GM12878 (cell line): ENCODE measurements at regions not wholly inside any gene's neighbourhood (a gene's known extent, or its start where the extent isn't known, plus 50 kb on each side); places are given as distances from the start of the nearest gene placed in this dataset.

ENCODE experiments used
- ATAC-seq: fragments of 200-7000 bp; cut with Tn5 transposase; 3 replicates; pipeline ENCODE4 v1.9.1; 2020; ENCODE audit warnings: mild to moderate bottlenecking, moderate library complexity
- BruUV-seq: library from RNA; stranded (reverse); fragments of 400-500 nt; replicated peaks from 2 replicates; lab custom pipeline; 2021; lab: Mats Ljungman, UMichigan
- CTCF ChIA-PET: fragments of 300-600 bp; sonication (Branson Sonifier 250); formaldehyde crosslinking; extraction: SDS; loops from one replicate; lab custom pipeline; 2021; ENCODE audit warnings: inconsistent platforms; lab: Yijun Ruan, JAX
- POLR2A ChIA-PET: fragments of 350-600 bp; formaldehyde crosslinking; extraction: SDS; loops from one replicate; lab custom pipeline; 2021; ENCODE audit warnings: inconsistent platforms; lab: Charles Lee
- RAD21 ChIA-PET: fragments of 300-600 bp; sonication (Branson Sonifier 250); formaldehyde crosslinking; loops from one replicate; lab custom pipeline; 2023; ENCODE audit warnings: antibody characterized with exemption; ENCODE audit not compliant: unreplicated experiment; lab: Charles Lee
- SMC1A ChIA-PET: fragments of 300-600 bp; sonication (Branson Sonifier 250); formaldehyde crosslinking; loops from one replicate; lab custom pipeline; 2023; ENCODE audit not compliant: unreplicated experiment, uncharacterized antibody; lab: Charles Lee
- DNase-seq: peaks from one replicate; pipeline ENCODE4 v3.0.0-alpha.2; 2011; ENCODE audit warnings: low read depth, low spot score
- FAIRE-seq: peaks from 3 replicates; lab custom pipeline; 2011; peaks lifted over from hg19 to GRCh38; lab: Jason Lieb, UNC
- H2AFZ ChIP-seq: 2 replicates; pipeline ENCODE4 v1.6.0; 2011; ENCODE audit warnings: low read depth, low read length, control low read depth; ENCODE audit not compliant: control insufficient read depth
- H3K27ac ChIP-seq: 2 replicates; pipeline ENCODE4 v1.5.1; 2011; ENCODE audit warnings: control low read depth; ENCODE audit not compliant: control insufficient read depth, insufficient read depth
- H3K27me3 ChIP-seq, 2 experiments: replicated peaks in 1 of 2; 2 replicates each; pipeline versions ENCODE4 v1.6.0 to v1.6.1; 2011; ENCODE audit warnings: low read length in 1 of 2; ENCODE audit not compliant: control insufficient read depth in 2 of 2, insufficient read depth in 2 of 2
- H3K36me3 ChIP-seq, 2 experiments: 2 replicates each; pipeline ENCODE4 v1.5.1; 2011; ENCODE audit warnings: low read length in 1 of 2; ENCODE audit not compliant: control insufficient read depth in 2 of 2, insufficient read depth in 2 of 2
- H3K4me1 ChIP-seq: 2 replicates; pipeline ENCODE4 v1.6.1; 2011; ENCODE audit warnings: mild to moderate bottlenecking, low read length, moderate library complexity, mixed read lengths; ENCODE audit not compliant: control insufficient read depth, insufficient read depth
- H3K4me2 ChIP-seq: 2 replicates; pipeline ENCODE4 v1.6.0; 2011; ENCODE audit warnings: control low read depth; ENCODE audit not compliant: control insufficient read depth, insufficient read depth
- H3K4me3 ChIP-seq: fragments of 200-600 bp; sonication (generic); 2 replicates; pipeline ENCODE4 v1.5.1; 2016
- H3K79me2 ChIP-seq: 2 replicates; pipeline ENCODE4 v1.6.0; 2011; ENCODE audit warnings: low read length; ENCODE audit not compliant: control insufficient read depth, insufficient read depth
- H3K9ac ChIP-seq: 2 replicates; pipeline ENCODE4 v1.8.0; 2011; ENCODE audit warnings: low read length, control low read depth, mixed read lengths; ENCODE audit not compliant: control insufficient read depth, insufficient read depth
- H3K9me3 ChIP-seq: replicated peaks from 3 replicates; pipeline ENCODE4 v1.5.1; 2011; ENCODE audit warnings: mild to moderate bottlenecking, low read length; ENCODE audit not compliant: control insufficient read depth, insufficient read depth
- H4K20me1 ChIP-seq: 2 replicates; pipeline ENCODE4 v1.6.0; 2011; ENCODE audit not compliant: control insufficient read depth, insufficient read depth
- ATF2 ChIP-seq: IDR thresholded peaks from 2 replicates; pipeline ENCODE4 v1.6.1; 2012; ENCODE audit warnings: low read length, inconsistent platforms
- BMI1 ChIP-seq: fragments of 450-650 bp; IDR thresholded peaks from 2 replicates; pipeline ENCODE4 v1.6.1; 2016; ENCODE audit warnings: mild to moderate bottlenecking, moderate library complexity, borderline replicate concordance
- CEBPZ ChIP-seq: fragments of 150-350 bp; IDR thresholded peaks from 2 replicates; pipeline ENCODE4 v1.6.1; 2016; ENCODE audit warnings: low read depth, low read length
- FOXK2 ChIP-seq: fragments of 450-650 bp; IDR thresholded peaks from 2 replicates; pipeline ENCODE4 v1.6.1; 2017; ENCODE audit warnings: mild to moderate bottlenecking, moderate library complexity
- NRF1 ChIP-seq: conservative IDR thresholded peaks from 2 replicates; pipeline ENCODE4 v1.6.1; 2011; ENCODE audit warnings: mild to moderate bottlenecking, low read depth, low read length, improper control_type of control experiment
- PML ChIP-seq: IDR thresholded peaks from 2 replicates; pipeline ENCODE4 v1.6.1; 2012; ENCODE audit warnings: low read length, inconsistent platforms
- POU2F2 ChIP-seq: IDR thresholded peaks from 3 replicates; pipeline ENCODE4 v1.6.1; 2011; ENCODE audit warnings: low read depth, mild to moderate bottlenecking, low read length, borderline replicate concordance
- RAD51 ChIP-seq: fragments of 450-650 bp; IDR thresholded peaks from 2 replicates; pipeline ENCODE4 v1.6.1; 2016; ENCODE audit warnings: moderate library complexity, mild to moderate bottlenecking, inconsistent platforms
- SMAD1 ChIP-seq: fragments of 450-650 bp; IDR thresholded peaks from 2 replicates; pipeline ENCODE4 v1.6.1; 2018; ENCODE audit warnings: mild to moderate bottlenecking, low read depth; ENCODE audit not compliant: partially characterized antibody
- SPI1 ChIP-seq: IDR thresholded peaks from 2 replicates; pipeline ENCODE4 v1.6.1; 2011; ENCODE audit warnings: low read depth, mild to moderate bottlenecking, low read length, moderate library complexity, borderline replicate concordance; ENCODE audit not compliant: insufficient read depth
- STAT1 ChIP-seq: fragments of 450-650 bp; conservative IDR thresholded peaks from 2 replicates; pipeline ENCODE4 v1.6.1; 2014; ENCODE audit warnings: antibody characterized with exemption, mild to moderate bottlenecking
- SUZ12 ChIP-seq: fragments of 200-600 bp; sonication (generic); IDR thresholded peaks from one replicate; pipeline ENCODE4 v1.6.1; 2018; ENCODE audit warnings: antibody characterized with exemption, mild to moderate bottlenecking; ENCODE audit not compliant: unreplicated experiment
- ZNF207 ChIP-seq: fragments of 450-650 bp; IDR thresholded peaks from 2 replicates; pipeline ENCODE4 v1.6.1; 2014; ENCODE audit warnings: antibody characterized with exemption, mild to moderate bottlenecking, borderline replicate concordance
- ZNF217 ChIP-seq: fragments of 450-650 bp; IDR thresholded peaks from 2 replicates; pipeline ENCODE4 v1.6.1; 2017; ENCODE audit warnings: antibody characterized with exemption, mild to moderate bottlenecking
- ZNF384 ChIP-seq: IDR thresholded peaks from 2 replicates; pipeline ENCODE4 v1.6.1; 2012; ENCODE audit warnings: low read depth, mild to moderate bottlenecking, low read length, improper control_type of control experiment, borderline replicate concordance
- ZSCAN29 ChIP-seq: fragments of 450-650 bp; IDR thresholded peaks from 2 replicates; pipeline ENCODE4 v1.6.1; 2017; ENCODE audit warnings: mild to moderate bottlenecking, moderate library complexity
- WGBS: methylation state at CpG from one replicate; pipeline ENCODE4 v1.1.6; 2016; ENCODE audit warnings: low lambda C conversion rate; ENCODE audit not compliant: insufficient replicate concordance, insufficient coverage; ENCODE audit errors: missing lambda C conversion rate; 5-methylcytosine and 5-hydroxymethylcytosine counted together
- in situ Hi-C: fragments of 300-500 bp; cut with MboI; formaldehyde crosslinking; loops from 9 replicates; pipeline ENCODE4 v1.14.3; 2018; ENCODE audit warnings: mixed read lengths
- intact Hi-C: fragments of 100-400 bp; cut with micrococcal nuclease; formaldehyde crosslinking; loops from one replicate; pipeline ENCODE4 v1.14.2; 2022; ENCODE audit not compliant: unreplicated experiment
- TF ChIP-seq, protein P1 (sequence below): IDR thresholded peaks from 2 replicates; pipeline ENCODE4 v1.6.1; 2012; ENCODE audit warnings: improper control_type of control experiment, low read depth, low read length; ENCODE audit not compliant: insufficient replicate concordance

- no peaks in the 10 kb centered on the region for H3K9me3 ChIP-seq
- FAIRE-seq (no peak), ATAC-seq (no peak), DNase-seq (no peak)
- no peaks in the 10 kb centered on the region for H3K4me1 ChIP-seq
- no peak overlapping the region for H3K9ac ChIP-seq
- no peak overlapping the region for H3K4me3 ChIP-seq
- no TSS peak for BruUV-seq
- 8% methylated on average over 3 of the region's 3 CpGs for WGBS
- POLR2A ChIA-PET: no interaction called here
- SMC1A ChIA-PET: no interaction called here
- H3K36me3 ChIP-seq: no peaks in the 10 kb centered on the region
- in situ Hi-C loops: no loop called here
- no peak overlapping the region for H3K27ac ChIP-seq
- H3K27me3 ChIP-seq: no peaks in the 10 kb centered on the region
- H4K20me1 ChIP-seq: no peaks in the 10 kb centered on the region
- H3K79me2 ChIP-seq: no peaks in the 10 kb centered on the region
- no peak overlapping the region for H3K4me2 ChIP-seq
- CTCF ChIA-PET: no interaction called here
- intact Hi-C loops: no loop called here
- RAD21 ChIA-PET: no interaction called here
- H2AFZ ChIP-seq: no peak overlapping the region
- TF ChIP-seq ZNF384 (no peak), SMAD1 (no peak), SUZ12 (no peak), RAD51 (no peak), PML (no peak), SPI1 (no peak), CEBPZ (no peak), FOXK2 (no peak), ZNF207 (no peak), ATF2 (no peak), STAT1 (no peak), POU2F2 (no peak), NRF1 (no peak), BMI1 (no peak), ZSCAN29 (no peak), ZNF217 (no peak)
- TF ChIP-seq, protein P1, sequence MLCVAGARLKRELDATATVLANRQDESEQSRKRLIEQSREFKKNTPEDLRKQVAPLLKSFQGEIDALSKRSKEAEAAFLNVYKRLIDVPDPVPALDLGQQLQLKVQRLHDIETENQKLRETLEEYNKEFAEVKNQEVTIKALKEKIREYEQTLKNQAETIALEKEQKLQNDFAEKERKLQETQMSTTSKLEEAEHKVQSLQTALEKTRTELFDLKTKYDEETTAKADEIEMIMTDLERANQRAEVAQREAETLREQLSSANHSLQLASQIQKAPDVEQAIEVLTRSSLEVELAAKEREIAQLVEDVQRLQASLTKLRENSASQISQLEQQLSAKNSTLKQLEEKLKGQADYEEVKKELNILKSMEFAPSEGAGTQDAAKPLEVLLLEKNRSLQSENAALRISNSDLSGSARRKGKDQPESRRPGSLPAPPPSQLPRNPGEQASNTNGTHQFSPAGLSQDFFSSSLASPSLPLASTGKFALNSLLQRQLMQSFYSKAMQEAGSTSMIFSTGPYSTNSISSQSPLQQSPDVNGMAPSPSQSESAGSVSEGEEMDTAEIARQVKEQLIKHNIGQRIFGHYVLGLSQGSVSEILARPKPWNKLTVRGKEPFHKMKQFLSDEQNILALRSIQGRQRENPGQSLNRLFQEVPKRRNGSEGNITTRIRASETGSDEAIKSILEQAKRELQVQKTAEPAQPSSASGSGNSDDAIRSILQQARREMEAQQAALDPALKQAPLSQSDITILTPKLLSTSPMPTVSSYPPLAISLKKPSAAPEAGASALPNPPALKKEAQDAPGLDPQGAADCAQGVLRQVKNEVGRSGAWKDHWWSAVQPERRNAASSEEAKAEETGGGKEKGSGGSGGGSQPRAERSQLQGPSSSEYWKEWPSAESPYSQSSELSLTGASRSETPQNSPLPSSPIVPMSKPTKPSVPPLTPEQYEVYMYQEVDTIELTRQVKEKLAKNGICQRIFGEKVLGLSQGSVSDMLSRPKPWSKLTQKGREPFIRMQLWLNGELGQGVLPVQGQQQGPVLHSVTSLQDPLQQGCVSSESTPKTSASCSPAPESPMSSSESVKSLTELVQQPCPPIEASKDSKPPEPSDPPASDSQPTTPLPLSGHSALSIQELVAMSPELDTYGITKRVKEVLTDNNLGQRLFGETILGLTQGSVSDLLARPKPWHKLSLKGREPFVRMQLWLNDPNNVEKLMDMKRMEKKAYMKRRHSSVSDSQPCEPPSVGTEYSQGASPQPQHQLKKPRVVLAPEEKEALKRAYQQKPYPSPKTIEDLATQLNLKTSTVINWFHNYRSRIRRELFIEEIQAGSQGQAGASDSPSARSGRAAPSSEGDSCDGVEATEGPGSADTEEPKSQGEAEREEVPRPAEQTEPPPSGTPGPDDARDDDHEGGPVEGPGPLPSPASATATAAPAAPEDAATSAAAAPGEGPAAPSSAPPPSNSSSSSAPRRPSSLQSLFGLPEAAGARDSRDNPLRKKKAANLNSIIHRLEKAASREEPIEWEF: no peak
Measured at GRCh38 chr6:147906361-147906760, 397.9 kb downstream of the SAMD5 start.
